AG09309 (cell line): ENCODE measurements at regions not wholly inside any gene's neighbourhood (a gene's known extent, or its start where the extent isn't known, plus 50 kb on each side); places are given as distances from the start of the nearest gene placed in this dataset.
A peak's percentile ranks its signal among the peaks of the same experiment; 100 is the strongest.

Experiments
- DNase-seq: peaks from one replicate; pipeline ENCODE4 v3.0.0-alpha.2; 2010; ENCODE audit warnings: low read depth
- H3K4me3 ChIP-seq: 2 replicates; pipeline ENCODE4 v1.5.1; 2011; ENCODE audit warnings: mild to moderate bottlenecking, low read depth, low read length, moderate library complexity; ENCODE audit not compliant: control insufficient read depth
- TF ChIP-seq, protein P1 (sequence below): IDR thresholded peaks from 2 replicates; pipeline ENCODE4 v1.5.1; 2011; ENCODE audit warnings: mild to moderate bottlenecking, low read depth, low read length, inconsistent platforms; ENCODE audit not compliant: insufficient read depth, control insufficient read depth; ENCODE audit errors: missing control alignments

DNA sequence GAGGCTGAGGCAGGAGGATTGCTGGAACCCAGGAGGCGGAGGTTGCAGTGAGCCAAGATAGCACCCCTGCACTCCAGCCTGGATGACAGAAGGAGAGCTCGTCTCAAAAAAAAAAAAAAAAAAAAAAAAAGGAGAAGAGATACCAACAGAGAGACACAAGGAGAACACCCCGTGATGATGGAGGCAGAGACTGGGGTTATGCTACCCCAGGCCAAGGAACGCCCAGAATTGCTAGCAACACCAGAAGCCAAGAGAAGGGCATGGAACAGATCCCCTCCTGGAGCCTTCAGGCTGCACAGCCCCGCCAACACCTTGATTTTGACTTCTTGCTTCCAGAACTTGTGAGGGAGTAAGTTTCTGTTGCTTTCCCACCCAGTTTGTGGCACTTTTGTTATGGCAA, 148.0 kb upstream of the FOXN3 start:
- no peak overlapping the region for H3K4me3 ChIP-seq
- no peak for DNase-seq
- TF ChIP-seq, protein P1, sequence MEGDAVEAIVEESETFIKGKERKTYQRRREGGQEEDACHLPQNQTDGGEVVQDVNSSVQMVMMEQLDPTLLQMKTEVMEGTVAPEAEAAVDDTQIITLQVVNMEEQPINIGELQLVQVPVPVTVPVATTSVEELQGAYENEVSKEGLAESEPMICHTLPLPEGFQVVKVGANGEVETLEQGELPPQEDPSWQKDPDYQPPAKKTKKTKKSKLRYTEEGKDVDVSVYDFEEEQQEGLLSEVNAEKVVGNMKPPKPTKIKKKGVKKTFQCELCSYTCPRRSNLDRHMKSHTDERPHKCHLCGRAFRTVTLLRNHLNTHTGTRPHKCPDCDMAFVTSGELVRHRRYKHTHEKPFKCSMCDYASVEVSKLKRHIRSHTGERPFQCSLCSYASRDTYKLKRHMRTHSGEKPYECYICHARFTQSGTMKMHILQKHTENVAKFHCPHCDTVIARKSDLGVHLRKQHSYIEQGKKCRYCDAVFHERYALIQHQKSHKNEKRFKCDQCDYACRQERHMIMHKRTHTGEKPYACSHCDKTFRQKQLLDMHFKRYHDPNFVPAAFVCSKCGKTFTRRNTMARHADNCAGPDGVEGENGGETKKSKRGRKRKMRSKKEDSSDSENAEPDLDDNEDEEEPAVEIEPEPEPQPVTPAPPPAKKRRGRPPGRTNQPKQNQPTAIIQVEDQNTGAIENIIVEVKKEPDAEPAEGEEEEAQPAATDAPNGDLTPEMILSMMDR, result no peak

DNA sequence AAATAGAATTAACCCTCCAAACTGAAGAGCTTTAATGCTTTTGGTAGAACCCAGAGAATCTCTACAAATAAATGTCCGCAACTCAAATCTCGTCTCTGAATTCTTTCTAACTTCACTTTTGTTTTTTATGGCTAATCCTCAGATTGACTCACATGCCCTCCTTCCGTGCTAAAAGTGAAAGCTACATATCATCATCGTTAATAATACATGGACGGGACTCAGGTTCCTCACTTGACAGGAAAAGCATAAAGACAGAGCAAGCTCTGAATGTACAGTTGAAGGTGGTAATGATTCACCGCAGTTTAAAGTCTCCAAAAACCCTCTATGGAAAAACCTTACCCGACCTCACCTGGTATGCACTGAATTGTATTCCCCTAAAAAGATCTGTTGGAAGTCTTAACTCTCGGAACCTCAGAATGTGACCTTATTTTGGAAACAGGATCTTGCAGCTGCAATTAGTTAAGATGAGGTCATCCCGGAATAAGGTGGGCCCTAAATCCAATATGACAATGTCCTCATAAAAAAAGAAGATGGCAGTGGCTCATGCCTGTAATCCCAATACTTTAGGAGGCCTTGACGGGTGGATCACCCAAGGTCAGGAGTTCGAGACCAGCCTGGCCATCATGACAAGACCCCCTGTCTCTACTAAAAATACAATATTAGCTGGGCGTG, 147.4 kb upstream of the FOXN3 start:
- peak; percentile 7 for DNase-seq
- no peak overlapping the region for H3K4me3 ChIP-seq
- TF ChIP-seq, protein P1, result no peak

DNA sequence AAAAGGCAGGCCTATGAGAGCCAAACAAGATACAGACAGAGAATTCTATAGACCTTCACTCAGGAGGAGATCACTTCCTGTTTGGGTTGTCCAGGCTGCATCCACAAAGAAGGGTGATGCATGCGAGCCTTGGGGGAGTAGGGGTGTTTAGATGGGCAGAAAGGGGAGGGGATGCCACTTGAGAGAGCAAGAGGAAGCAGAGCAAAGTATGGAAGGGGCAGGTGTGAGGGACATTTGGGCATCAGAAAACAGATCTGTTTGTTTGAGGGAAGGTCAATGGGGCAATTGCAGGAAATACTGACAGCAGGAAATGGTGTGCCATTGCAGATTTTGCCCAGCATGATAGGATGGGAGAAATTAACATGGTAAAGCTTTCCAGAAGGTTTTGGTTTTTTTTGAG, 146.4 kb upstream of the FOXN3 start:
- no peak overlapping the region for H3K4me3 ChIP-seq

DNA sequence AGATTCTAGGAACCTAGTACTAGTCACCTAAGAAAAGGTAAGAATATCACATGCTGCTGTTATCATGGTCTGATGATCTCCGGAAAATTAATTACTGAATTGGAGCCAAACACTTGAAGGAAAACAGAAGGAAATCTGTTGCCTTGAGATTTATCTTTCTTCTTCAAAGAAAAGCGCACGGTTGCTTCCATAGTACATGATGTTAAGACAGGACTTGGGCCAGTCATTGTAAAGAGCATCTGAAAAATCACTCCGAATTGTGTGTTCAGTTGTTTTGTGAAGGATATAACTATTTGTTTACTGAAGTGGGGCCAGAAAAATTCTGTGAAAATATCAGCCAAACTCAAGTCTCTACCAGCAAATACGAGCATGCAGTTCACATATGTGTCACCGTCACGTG, 134.9 kb upstream of the FOXN3 start:
- TF ChIP-seq, protein P1, result no peak
- no peak overlapping the region for H3K4me3 ChIP-seq
- DNase-seq, result no peak

More for the DNA sequence above, 146.4 kb upstream of the FOXN3 start:
- DNase-seq, result no peak
- TF ChIP-seq, protein P1, result no peak

DNA sequence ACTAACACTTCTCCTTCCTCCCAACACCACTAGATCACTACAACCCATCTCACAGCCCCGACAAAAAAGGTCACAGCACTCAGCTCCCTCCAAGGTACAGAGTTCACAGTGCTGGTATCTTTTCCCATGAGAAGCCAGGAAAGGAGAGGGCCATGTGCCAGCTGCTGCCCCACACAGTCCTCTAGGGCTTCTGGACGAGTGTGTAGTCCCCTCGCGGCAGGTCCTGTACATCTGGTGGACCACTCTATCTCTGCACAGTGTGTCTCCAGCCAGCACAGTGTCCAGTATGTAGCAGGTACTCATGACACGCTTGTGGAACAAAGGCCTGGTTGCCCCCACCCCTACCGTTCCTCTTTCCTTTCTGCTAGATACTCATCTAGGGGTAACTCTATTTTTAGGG, 134.4 kb upstream of the FOXN3 start:
- no peak overlapping the region for H3K4me3 ChIP-seq
- DNase-seq, result no peak
- TF ChIP-seq, protein P1, result no peak

DNA sequence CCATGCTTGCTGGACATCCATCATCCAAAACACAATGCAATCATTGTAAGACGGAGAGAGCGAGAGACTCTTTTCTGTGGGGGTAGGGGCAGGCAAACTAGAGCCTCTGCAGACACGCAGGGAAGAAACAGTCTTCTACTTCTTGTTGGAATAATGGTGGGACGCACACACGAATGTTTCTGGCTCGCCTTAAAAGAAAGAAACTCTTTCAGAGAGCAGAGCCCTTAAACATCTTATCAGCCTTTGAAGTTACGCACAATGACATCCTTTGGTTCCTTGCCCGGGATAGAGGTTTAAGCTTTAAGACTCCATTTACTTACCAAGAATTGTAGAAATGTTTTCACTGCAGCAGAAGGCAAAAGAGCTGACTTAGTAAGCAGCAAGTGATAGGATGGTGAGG, 133.8 kb upstream of the FOXN3 start:
- no peak for DNase-seq
- no peak overlapping the region for H3K4me3 ChIP-seq
- TF ChIP-seq, protein P1, result no peak
